A549 (cell line): ENCODE measurements at regions not wholly inside any gene's neighbourhood (a gene's known extent, or its start where the extent isn't known, plus 50 kb on each side); places are given as distances from the start of the nearest gene placed in this dataset.
"Not testable (repeated sequence)": the region's sequence is repeated elsewhere in the genome, so short reads cannot be mapped to it uniquely, and the experiment has no call there.

ENCODE experiments used
- EP300 ChIP-seq, 2 experiments: fragments of >200 bp; sonication (Bioruptor Twin); formaldehyde crosslinking; IDR thresholded peaks; 2 replicates in 1 of 2; 3 replicates in 1 of 2; pipeline ENCODE4 v1.6.1; 2016 to 2017
- MAFK ChIP-seq: fragments of 450-650 bp; IDR thresholded peaks from 2 replicates; pipeline ENCODE4 v1.6.1; 2014; ENCODE audit not compliant: partially characterized antibody
- PHF8 ChIP-seq: fragments of 200-600 bp; sonication (generic); IDR thresholded peaks from 2 replicates; pipeline ENCODE4 v1.6.1; 2016; ENCODE audit warnings: low read depth, mild to moderate bottlenecking, antibody characterized with exemption, moderate library complexity, borderline replicate concordance
- POLR2A ChIP-seq: IDR thresholded peaks from 2 replicates; pipeline ENCODE4 v1.6.1; 2012; ENCODE audit warnings: mild to moderate bottlenecking, low read length
- SMC3 ChIP-seq: fragments of >200 bp; sonication (Bioruptor Twin); formaldehyde crosslinking; IDR thresholded peaks from 3 replicates; pipeline ENCODE4 v1.6.1; 2018; ENCODE audit warnings: inconsistent platforms
- ZFP36 ChIP-seq: fragments of 450-650 bp; IDR thresholded peaks from 2 replicates; pipeline ENCODE4 v1.6.1; 2014; ENCODE audit warnings: borderline replicate concordance; ENCODE audit not compliant: partially characterized antibody
- ZNF302 ChIP-seq: fragments of 250-450 bp; sonication (Bioruptor Pico); IDR thresholded peaks from 2 replicates; pipeline ENCODE4 v1.9.0; 2021; ENCODE audit warnings: inconsistent platforms, mild to moderate bottlenecking, moderate library complexity
- TF ChIP-seq, protein P1 (sequence below): fragments of 450-650 bp; IDR thresholded peaks from 2 replicates; pipeline ENCODE4 v1.6.1; 2014; ENCODE audit warnings: antibody characterized with exemption
- TF ChIP-seq, protein P2 (sequence below): fragments of >200 bp; sonication (Bioruptor Twin); formaldehyde crosslinking; IDR thresholded peaks from 3 replicates; pipeline ENCODE4 v1.5.1; 2016
- TF ChIP-seq, protein P3 (sequence below): fragments of 200-600 bp; sonication (generic); IDR thresholded peaks from 2 replicates; pipeline ENCODE4 v1.6.1; 2016; ENCODE audit warnings: antibody characterized with exemption, mild to moderate bottlenecking, moderate library complexity

DNA sequence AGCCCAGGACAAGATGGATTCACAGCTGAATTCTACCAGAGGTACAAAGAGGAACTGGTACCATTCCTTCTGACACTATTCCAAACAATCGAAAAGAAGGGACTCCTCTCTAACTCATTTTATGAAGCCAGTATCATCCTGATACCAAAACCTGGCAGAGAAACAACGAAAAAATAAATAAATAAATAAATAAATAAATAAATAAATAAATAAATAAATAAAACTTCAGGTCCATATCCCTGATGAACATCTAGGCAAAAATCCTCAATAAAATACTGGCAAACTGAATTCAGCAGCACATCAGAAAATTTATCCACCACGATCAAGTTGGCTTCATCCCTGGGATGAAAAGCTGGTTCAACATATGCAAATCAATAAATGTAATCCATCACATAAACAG, 1272.1 kb downstream of the FAM133A start:
- TF ChIP-seq, protein P1, sequence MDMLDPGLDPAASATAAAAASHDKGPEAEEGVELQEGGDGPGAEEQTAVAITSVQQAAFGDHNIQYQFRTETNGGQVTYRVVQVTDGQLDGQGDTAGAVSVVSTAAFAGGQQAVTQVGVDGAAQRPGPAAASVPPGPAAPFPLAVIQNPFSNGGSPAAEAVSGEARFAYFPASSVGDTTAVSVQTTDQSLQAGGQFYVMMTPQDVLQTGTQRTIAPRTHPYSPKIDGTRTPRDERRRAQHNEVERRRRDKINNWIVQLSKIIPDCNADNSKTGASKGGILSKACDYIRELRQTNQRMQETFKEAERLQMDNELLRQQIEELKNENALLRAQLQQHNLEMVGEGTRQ: not testable (repeated sequence)
- not testable (repeated sequence) for TF ChIP-seq ZNF302 (CRISPR knock-in tag); MAFK; PHF8; EP300 (IDR thresholded peaks at IDR 0.05); POLR2A; SMC3; ZFP36
- TF ChIP-seq, protein P2, sequence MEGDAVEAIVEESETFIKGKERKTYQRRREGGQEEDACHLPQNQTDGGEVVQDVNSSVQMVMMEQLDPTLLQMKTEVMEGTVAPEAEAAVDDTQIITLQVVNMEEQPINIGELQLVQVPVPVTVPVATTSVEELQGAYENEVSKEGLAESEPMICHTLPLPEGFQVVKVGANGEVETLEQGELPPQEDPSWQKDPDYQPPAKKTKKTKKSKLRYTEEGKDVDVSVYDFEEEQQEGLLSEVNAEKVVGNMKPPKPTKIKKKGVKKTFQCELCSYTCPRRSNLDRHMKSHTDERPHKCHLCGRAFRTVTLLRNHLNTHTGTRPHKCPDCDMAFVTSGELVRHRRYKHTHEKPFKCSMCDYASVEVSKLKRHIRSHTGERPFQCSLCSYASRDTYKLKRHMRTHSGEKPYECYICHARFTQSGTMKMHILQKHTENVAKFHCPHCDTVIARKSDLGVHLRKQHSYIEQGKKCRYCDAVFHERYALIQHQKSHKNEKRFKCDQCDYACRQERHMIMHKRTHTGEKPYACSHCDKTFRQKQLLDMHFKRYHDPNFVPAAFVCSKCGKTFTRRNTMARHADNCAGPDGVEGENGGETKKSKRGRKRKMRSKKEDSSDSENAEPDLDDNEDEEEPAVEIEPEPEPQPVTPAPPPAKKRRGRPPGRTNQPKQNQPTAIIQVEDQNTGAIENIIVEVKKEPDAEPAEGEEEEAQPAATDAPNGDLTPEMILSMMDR: not testable (repeated sequence)
- TF ChIP-seq, protein P3, sequence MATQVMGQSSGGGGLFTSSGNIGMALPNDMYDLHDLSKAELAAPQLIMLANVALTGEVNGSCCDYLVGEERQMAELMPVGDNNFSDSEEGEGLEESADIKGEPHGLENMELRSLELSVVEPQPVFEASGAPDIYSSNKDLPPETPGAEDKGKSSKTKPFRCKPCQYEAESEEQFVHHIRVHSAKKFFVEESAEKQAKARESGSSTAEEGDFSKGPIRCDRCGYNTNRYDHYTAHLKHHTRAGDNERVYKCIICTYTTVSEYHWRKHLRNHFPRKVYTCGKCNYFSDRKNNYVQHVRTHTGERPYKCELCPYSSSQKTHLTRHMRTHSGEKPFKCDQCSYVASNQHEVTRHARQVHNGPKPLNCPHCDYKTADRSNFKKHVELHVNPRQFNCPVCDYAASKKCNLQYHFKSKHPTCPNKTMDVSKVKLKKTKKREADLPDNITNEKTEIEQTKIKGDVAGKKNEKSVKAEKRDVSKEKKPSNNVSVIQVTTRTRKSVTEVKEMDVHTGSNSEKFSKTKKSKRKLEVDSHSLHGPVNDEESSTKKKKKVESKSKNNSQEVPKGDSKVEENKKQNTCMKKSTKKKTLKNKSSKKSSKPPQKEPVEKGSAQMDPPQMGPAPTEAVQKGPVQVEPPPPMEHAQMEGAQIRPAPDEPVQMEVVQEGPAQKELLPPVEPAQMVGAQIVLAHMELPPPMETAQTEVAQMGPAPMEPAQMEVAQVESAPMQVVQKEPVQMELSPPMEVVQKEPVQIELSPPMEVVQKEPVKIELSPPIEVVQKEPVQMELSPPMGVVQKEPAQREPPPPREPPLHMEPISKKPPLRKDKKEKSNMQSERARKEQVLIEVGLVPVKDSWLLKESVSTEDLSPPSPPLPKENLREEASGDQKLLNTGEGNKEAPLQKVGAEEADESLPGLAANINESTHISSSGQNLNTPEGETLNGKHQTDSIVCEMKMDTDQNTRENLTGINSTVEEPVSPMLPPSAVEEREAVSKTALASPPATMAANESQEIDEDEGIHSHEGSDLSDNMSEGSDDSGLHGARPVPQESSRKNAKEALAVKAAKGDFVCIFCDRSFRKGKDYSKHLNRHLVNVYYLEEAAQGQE: not testable (repeated sequence)
